Mesodermal cell (in vitro differentiated cells): ENCODE measurements at regions not wholly inside any gene's neighbourhood (a gene's known extent, or its start where the extent isn't known, plus 50 kb on each side); places are given as distances from the start of the nearest gene placed in this dataset.

Source experiments
- H3K27ac ChIP-seq: 2 replicates; pipeline ENCODE4 v1.7.0; 2013; ENCODE audit warnings: mild to moderate bottlenecking, low read depth, low read length, moderate library complexity; ENCODE audit not compliant: severe bottlenecking
- H3K36me3 ChIP-seq: 2 replicates; pipeline ENCODE4 v1.7.1; 2013; ENCODE audit warnings: mild to moderate bottlenecking, low read length, moderate library complexity; ENCODE audit not compliant: control insufficient read depth, insufficient read depth
- H3K4me1 ChIP-seq: one replicate; pipeline ENCODE4 v1.7.1; 2013; ENCODE audit warnings: mild to moderate bottlenecking, low read length; ENCODE audit not compliant: insufficient read depth, control insufficient read depth, poor library complexity, severe bottlenecking
- H3K4me3 ChIP-seq: 2 replicates; pipeline ENCODE4 v1.7.0; 2013; ENCODE audit warnings: low read length, control low read depth, mild to moderate bottlenecking; ENCODE audit not compliant: insufficient read depth, poor library complexity, severe bottlenecking; ENCODE audit errors: extremely low read depth
- H3K9me3 ChIP-seq: 2 replicates; pipeline ENCODE4 v1.7.1; 2013; ENCODE audit warnings: mild to moderate bottlenecking, low read length, moderate library complexity; ENCODE audit not compliant: control insufficient read depth
- WGBS, 2 experiments: methylation state at CpG; one replicate each; pipeline ENCODE4 v1.1.5; 2013; ENCODE audit warnings: missing lambda C conversion rate in 2 of 2; ENCODE audit not compliant: insufficient coverage in 2 of 2; 5-methylcytosine and 5-hydroxymethylcytosine counted together

DNA sequence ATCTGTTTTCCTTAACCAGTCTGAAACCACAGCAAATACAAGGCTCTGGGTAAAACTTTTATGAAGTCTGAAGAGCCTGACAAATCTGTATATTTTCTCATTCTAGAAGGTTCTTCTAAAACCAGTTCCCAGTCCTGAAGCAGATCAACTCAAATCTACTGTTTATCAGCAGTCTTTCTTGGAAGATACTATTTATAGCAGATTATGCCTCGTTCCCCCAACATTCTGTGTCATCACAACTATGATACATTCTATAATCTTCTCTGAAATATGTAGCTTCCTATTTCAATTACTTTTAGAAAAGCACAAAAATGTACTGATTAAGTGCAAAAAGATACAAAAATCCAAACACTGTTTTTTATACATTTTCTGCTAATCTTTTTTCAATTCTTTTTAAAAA lies 67.5 kb downstream of the NIBAN1 start:
- H3K36me3 ChIP-seq: no peaks in the 10 kb centered on the region
- no peak overlapping the region for H3K4me3 ChIP-seq
- no peak overlapping the region for H3K27ac ChIP-seq
- no peaks in the 10 kb centered on the region for H3K9me3 ChIP-seq
- H3K4me1 ChIP-seq: no peaks in the 10 kb centered on the region
- no CpG with 5 or more reads among the region's 1 CpG for WGBS, 2 experiments

DNA sequence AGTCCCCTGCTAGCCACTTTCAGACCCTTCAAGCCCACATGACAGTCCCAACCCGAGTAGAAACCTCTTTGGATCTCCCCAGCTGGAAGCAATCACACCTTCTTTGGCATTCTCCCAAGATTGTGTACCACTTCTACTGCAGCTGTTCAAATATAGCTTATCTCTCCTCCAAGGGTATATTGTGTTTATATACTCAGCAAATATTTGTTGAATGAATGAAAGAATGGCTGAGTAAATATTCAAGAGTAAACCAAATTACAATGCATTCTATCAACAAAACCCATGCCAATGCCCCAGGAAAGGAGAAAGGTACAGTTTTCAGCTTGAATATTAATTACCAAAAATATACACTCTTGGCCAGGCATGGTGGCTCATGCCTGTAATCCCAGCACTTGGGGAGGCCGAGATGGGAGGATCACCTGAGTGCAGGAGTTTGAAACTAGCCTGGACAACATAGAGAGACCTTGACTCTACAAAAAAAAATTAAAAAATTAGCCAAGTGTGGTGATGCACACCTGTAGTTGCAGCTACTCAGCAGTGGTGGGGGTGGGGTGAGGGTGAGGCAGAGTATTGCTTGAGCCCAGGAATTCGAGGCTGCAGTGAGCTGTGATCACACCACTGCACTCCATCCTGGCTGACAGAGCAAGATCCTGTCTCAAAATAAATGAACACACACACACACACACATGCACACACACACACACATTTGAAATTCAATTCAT lies 68.5 kb downstream of the NIBAN1 start:
- no peaks in the 10 kb centered on the region for H3K36me3 ChIP-seq
- no peaks in the 10 kb centered on the region for H3K4me1 ChIP-seq
- no peak overlapping the region for H3K27ac ChIP-seq
- no peaks in the 10 kb centered on the region for H3K9me3 ChIP-seq
- WGBS, 2 experiments: 44 to 94% methylated on average over 1 to 2 of the region's 3 CpGs
- H3K4me3 ChIP-seq: no peak overlapping the region

DNA sequence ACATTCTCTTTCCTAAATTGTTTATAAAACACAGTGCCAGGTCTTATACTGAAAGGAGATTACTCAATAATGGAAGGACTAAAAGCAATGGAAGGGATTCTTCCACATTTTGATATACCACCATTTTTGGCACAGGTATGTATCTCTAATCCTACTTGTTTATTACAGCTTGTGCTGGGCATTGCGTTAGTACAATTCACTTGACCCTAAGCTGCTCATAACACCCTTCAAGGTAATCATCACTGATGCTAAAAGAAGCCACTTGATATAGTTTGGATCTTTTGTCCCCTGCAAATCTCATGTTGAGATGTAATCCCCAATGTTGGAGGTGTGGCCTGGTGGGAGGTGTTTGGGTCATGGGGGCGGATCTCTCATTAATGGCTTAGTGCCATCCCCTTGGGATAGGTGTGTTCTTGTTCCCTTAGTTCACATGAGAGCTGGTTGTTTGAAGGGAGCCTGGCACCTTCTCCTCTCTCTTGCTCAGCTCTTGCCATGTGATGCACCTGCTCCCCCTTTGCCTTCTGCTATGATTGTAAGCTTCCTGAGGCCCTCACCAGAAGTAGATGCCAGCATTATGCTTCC lies 71.1 kb downstream of the NIBAN1 start:
- H3K4me3 ChIP-seq: no peak overlapping the region
- H3K36me3 ChIP-seq: no peaks in the 10 kb centered on the region
- H3K4me1 ChIP-seq: no peaks in the 10 kb centered on the region
- H3K27ac ChIP-seq: no peak overlapping the region
- no peaks in the 10 kb centered on the region for H3K9me3 ChIP-seq
- WGBS, 2 experiments: 88 to 100% methylated on average over 1 of the region's 2 CpGs

DNA sequence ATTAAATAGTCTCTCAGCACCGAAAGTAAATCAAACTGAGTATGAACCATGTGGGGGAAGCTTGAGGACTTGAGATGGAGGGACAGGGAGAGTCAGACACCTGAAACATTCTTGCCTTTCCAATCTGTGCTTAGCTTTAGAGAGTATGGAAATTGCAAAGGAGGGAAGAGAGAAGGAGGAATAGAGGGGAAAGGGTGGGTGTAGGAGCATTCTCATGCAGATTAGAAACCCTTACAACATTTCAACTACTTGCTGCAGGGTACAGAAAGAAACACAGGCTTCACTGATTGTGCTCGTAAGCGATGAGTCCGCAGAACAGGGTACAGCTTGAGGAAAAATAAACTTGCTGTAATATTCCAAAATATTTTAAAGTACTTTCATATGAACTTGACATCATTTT lies 73.8 kb downstream of the NIBAN1 start:
- Histone ChIP-seq H3K27ac (no peak overlapping the region), H3K36me3 (no peaks in the 10 kb centered on the region), H3K4me3 (no peak overlapping the region), H3K9me3 (no peaks in the 10 kb centered on the region), H3K4me1 (no peaks in the 10 kb centered on the region)
- WGBS, 2 experiments: 83% methylated on average over 1 of the region's 4 CpGs; no CpG with 5 or more reads in 1 of the 2 experiments

DNA sequence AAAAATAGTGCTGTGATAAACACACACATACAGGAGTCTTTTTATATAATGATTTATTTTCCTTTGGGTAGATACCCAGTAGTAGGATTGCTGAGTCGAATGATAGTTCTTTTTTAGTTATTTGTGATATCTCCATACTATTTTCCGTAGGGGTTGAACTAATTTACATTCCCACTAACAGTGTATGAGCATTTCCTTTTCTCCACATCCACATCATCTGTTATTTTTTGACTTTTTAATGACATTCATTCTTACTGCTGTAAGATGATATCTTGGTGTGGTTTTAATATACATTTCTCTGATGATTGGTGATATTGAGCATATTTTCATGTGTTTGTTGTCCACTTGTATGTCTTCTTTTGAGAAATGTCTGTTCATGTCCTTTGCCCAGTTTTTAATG lies 78.3 kb downstream of the NIBAN1 start:
- no peak overlapping the region for H3K4me3 ChIP-seq
- H3K4me1 ChIP-seq: no peaks in the 10 kb centered on the region
- no peaks in the 10 kb centered on the region for H3K9me3 ChIP-seq
- H3K36me3 ChIP-seq: no peaks in the 10 kb centered on the region
- WGBS, 2 experiments: no CpG with 5 or more reads among the region's 2 CpGs
- no peak overlapping the region for H3K27ac ChIP-seq

DNA sequence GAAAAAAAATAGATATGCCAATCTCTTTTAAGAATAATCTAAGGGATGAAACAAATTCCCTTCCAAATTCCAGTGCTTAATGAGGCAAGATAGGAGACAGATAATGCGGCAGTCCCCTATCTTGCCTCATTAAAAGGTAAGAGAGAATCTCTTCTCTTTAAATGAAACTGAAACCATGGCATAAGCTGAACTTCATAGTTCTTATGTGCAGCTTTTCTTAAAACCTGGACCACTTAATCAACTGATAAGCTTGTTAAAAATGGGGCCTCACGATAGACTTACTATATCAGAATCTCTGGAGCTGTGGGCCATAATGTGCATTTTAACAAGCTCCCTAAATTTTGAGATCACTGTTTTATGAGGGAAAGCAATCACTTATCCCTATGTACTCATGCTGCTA lies 79.2 kb downstream of the NIBAN1 start:
- Histone ChIP-seq H3K4me1 (no peaks in the 10 kb centered on the region), H3K36me3 (no peaks in the 10 kb centered on the region), H3K27ac (no peak overlapping the region), H3K4me3 (no peak overlapping the region), H3K9me3 (no peaks in the 10 kb centered on the region)
- 100% methylated on average over 1 to 2 of the region's 2 CpGs for WGBS, 2 experiments

DNA sequence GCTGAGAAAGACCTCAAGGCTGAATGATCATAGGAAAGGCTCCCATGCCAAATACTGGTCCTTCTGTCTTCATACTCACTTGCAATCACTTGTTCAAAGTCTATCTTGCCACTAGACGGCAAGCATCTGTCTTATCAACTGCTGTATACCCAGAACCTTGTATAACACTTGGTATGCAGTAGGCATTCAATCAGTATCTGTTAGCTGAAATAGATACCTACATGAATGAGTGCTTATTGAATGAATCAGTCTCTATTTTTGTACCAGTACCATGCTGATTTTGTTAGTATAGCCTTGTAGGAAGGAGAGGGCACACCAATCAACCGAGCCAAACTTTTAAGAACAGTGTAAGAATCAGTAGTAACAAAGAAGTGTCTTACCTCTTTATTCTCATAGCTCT lies 80.6 kb downstream of the NIBAN1 start:
- H3K27ac ChIP-seq: no peak overlapping the region
- H3K4me3 ChIP-seq: no peak overlapping the region
- WGBS, 2 experiments: 67 to 100% methylated on average over 1 to 2 of the region's 2 CpGs
- no peaks in the 10 kb centered on the region for H3K9me3 ChIP-seq
- H3K4me1 ChIP-seq: peaks cover 6% of the 10 kb centered on the region
- H3K36me3 ChIP-seq: no peaks in the 10 kb centered on the region

DNA sequence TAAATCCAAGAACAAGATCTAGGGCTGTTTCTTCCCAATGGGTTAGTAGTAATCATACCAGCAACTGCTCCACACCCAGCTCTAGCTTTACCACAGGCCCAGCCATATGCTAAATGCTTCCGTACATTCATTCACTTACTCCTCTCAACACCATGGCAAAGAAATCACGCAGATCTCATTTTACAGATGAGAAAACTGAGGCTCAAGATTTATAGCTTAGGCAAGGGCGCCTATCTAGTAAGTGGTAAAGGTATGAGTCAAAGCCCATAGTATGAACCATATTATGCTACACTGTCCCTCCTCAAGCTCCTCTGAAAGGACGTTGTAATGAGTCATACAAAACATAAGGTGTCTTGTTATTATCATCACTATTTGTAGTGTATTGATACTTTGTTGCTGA lies 82.2 kb downstream of the NIBAN1 start:
- WGBS, 2 experiments: 100% methylated on average over 1 of the region's 4 CpGs; no CpG with 5 or more reads in 1 of the 2 experiments
- Histone ChIP-seq H3K9me3 (no peaks in the 10 kb centered on the region), H3K4me3 (no peak overlapping the region), H3K36me3 (no peaks in the 10 kb centered on the region), H3K4me1 (peaks cover 6% of the 10 kb centered on the region), H3K27ac (no peak overlapping the region)

DNA sequence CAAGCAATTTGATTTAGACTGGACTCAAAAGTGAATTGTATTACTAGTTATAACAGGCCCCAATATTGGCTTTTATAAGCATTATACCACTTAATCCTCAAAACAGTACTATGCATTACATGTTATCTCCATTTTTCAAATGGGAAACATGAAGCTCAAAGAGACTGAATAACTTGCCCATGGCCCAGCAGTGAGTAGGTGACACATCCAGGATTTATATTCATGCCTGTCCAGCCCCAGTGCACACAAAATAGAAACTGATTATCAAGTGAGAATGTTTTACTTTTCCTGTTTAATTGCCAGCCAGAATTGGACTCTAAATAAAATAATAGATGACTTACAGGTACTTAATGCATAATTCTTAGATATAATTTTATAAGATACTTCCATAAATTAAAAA lies 82.9 kb downstream of the NIBAN1 start:
- H3K4me1 ChIP-seq: peaks cover 6% of the 10 kb centered on the region
- H3K36me3 ChIP-seq: no peaks in the 10 kb centered on the region
- no peak overlapping the region for H3K27ac ChIP-seq
- no peaks in the 10 kb centered on the region for H3K9me3 ChIP-seq
- H3K4me3 ChIP-seq: no peak overlapping the region

DNA sequence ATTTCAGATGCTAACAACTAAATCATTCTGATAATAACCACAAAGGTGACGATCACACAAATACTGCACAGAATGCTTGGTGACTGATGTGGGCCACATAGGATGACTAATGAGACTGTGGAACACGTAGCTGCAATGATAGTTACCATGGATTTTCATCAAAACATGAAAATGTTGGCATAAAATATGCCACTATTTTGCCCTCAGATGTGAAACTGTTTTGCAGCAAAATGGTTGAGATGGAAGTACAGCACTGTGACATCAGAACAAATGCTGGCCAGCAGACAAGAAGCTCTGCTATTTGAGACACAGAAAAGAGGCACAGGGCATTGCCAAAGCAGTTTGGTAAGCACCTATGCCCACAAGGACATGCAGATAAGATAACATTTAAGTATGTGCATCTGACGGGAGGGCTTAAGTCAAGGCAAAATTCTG lies 83.8 kb downstream of the NIBAN1 start:
- WGBS, 2 experiments: 93 to 100% methylated on average over 1 to 3 of the region's 3 CpGs

DNA sequence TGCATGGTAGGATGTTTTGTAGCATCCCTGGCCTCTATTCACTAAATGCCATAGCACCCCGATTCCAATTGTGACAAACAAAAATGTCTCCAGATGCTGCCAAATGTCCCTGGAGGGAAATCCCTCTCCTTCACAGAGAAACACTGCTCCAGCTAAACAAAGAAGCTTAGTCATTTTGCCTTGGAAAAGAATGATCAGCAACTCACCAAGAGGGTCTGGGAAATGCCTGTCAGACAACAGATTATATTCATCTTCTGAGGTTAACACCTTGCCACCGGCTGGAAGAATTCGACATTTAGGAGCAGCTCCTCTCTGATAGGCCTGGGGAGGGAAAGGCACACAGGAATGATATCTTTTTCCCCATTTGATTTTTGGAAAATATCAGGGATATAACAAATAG lies 84.4 kb downstream of the NIBAN1 start:
- H3K27ac ChIP-seq: no peak overlapping the region
- no peak overlapping the region for H3K4me3 ChIP-seq
- whole genome bisulfite sequencing, 2 experiments: no CpG with 5 or more reads among the region's 3 CpGs
- no peaks in the 10 kb centered on the region for H3K36me3 ChIP-seq
- H3K9me3 ChIP-seq: no peaks in the 10 kb centered on the region
- peaks cover 6% of the 10 kb centered on the region for H3K4me1 ChIP-seq

More for the DNA sequence above, 83.8 kb downstream of the NIBAN1 start:
- H3K4me3 ChIP-seq: no peak overlapping the region
- H3K27ac ChIP-seq: no peak overlapping the region
- peaks cover 6% of the 10 kb centered on the region for H3K4me1 ChIP-seq
- H3K9me3 ChIP-seq: no peaks in the 10 kb centered on the region
- H3K36me3 ChIP-seq: no peaks in the 10 kb centered on the region
